K562 (cell line): ENCODE measurements at regions not wholly inside any gene's neighbourhood (a gene's known extent, or its start where the extent isn't known, plus 50 kb on each side); places are given as distances from the start of the nearest gene placed in this dataset.

Experiments
- ATAC-seq: fragments of 200-7000 bp; cut with Tn5 transposase; 3 replicates; pipeline ENCODE4 v1.9.1; 2020; ENCODE audit warnings: moderate library complexity
- BruUV-seq: library from RNA; stranded (reverse); fragments of 400-500 nt; replicated peaks from 2 replicates; lab custom pipeline; 2021; lab: Mats Ljungman, UMichigan
- CTCF ChIA-PET: fragments of 300-600 bp; formaldehyde crosslinking; extraction: SDS; loops from one replicate; lab custom pipeline; 2021; ENCODE audit warnings: low intra/inter-chr PET ratio; lab: Yijun Ruan, JAX
- POLR2A ChIA-PET: fragments of 300-600, 350-650 bp; sonication (Branson Sonifier 250); formaldehyde crosslinking; extraction: SDS; loops from one replicate; lab custom pipeline; 2021; ENCODE audit warnings: antibody characterized with exemption, inconsistent platforms; lab: Yijun Ruan, JAX
- DNase-seq, 4 experiments: peaks; one replicate each; pipeline versions ENCODE4 v3.0.0 to v3.0.0-alpha.2; 2011 to 2018; ENCODE audit warnings: low spot score in 3 of 4, mixed read lengths in 3 of 4; ENCODE audit errors: extremely low read depth in 1 of 4
- FAIRE-seq: peaks from 2 replicates; lab custom pipeline; 2011; peaks lifted over from hg19 to GRCh38; lab: Jason Lieb, UNC
- H2AFZ ChIP-seq: 2 replicates; pipeline ENCODE4 v1.6.0; 2011; ENCODE audit warnings: low read depth, low read length, control low read depth, inconsistent platforms
- H3K27ac ChIP-seq: fragments of 200-600 bp; 3 replicates; pipeline ENCODE4 v1.8.0; 2011; ENCODE audit warnings: low read depth, mild to moderate bottlenecking, control low read depth, inconsistent platforms, low read length, moderate library complexity, mixed read lengths; ENCODE audit errors: extremely low read depth
- H3K27me3 ChIP-seq, 2 experiments: fragments of 300-600 bp in 1 of 2; 2 replicates in 1 of 2; 3 replicates in 1 of 2; pipeline versions ENCODE4 v1.6.0 to v1.8.0; 2011; ENCODE audit warnings: inconsistent platforms in 2 of 2, low read length in 2 of 2, mild to moderate bottlenecking in 1 of 2, mixed read lengths in 1 of 2, moderate library complexity in 1 of 2; ENCODE audit not compliant: control insufficient read depth in 2 of 2, insufficient read depth in 2 of 2
- H3K36me3 ChIP-seq: fragments of 300-600 bp; 3 replicates; pipeline ENCODE4 v1.8.0; 2011; ENCODE audit warnings: mild to moderate bottlenecking, low read length, inconsistent platforms; ENCODE audit not compliant: control insufficient read depth, insufficient read depth
- H3K4me1 ChIP-seq, 2 experiments: fragments of 200-600 bp in 1 of 2; replicated peaks in 1 of 2; 2 replicates in 1 of 2; 3 replicates in 1 of 2; pipeline versions ENCODE4 v1.5.1 to v1.8.0; 2011; ENCODE audit warnings: inconsistent platforms in 2 of 2, low read length in 2 of 2, mild to moderate bottlenecking in 1 of 2, mixed read lengths in 1 of 2, moderate library complexity in 1 of 2; ENCODE audit not compliant: control insufficient read depth in 2 of 2, insufficient read depth in 2 of 2
- H3K4me2 ChIP-seq: 2 replicates; pipeline ENCODE4 v1.6.1; 2011; ENCODE audit warnings: low read length, control low read depth, inconsistent platforms, mixed read lengths; ENCODE audit not compliant: insufficient read depth
- H3K4me3 ChIP-seq: fragments of 200-600 bp; sonication (generic), shearing (Covaris generic); 2 replicates; pipeline ENCODE4 v1.5.1; 2016; ENCODE audit warnings: control low read depth, inconsistent platforms
- H3K79me2 ChIP-seq: fragments of 200-600 bp; 3 replicates; pipeline ENCODE4 v1.8.0; 2011; ENCODE audit warnings: low read length, inconsistent platforms; ENCODE audit not compliant: control insufficient read depth, insufficient read depth
- H3K9ac ChIP-seq, 2 experiments: 2 replicates each; pipeline versions ENCODE4 v1.6.0 to v1.6.1; 2011; ENCODE audit warnings: low read depth in 2 of 2, low read length in 2 of 2, control low read depth in 1 of 2, inconsistent platforms in 1 of 2, mild to moderate bottlenecking in 1 of 2, mixed read lengths in 1 of 2; ENCODE audit not compliant: insufficient read depth in 1 of 2
- H3K9me1 ChIP-seq: one replicate; pipeline ENCODE4 v1.6.0; 2011; ENCODE audit warnings: inconsistent platforms, mild to moderate bottlenecking, low read length, moderate library complexity; ENCODE audit not compliant: control insufficient read depth, insufficient read depth
- H3K9me3 ChIP-seq: replicated peaks from 2 replicates; pipeline ENCODE4 v1.5.1; 2011; ENCODE audit warnings: low read depth, low read length, inconsistent platforms; ENCODE audit not compliant: control insufficient read depth, insufficient read depth
- H4K20me1 ChIP-seq: replicated peaks from 2 replicates; pipeline ENCODE4 v1.6.1; 2011; ENCODE audit warnings: low read length, inconsistent platforms, mixed read lengths; ENCODE audit not compliant: control insufficient read depth, insufficient read depth
- BRF2 ChIP-seq: IDR thresholded peaks from 3 replicates; pipeline ENCODE4 v1.6.1; 2011; ENCODE audit warnings: borderline replicate concordance, mild to moderate bottlenecking; ENCODE audit not compliant: insufficient read length, insufficient read depth
- CTBP1 ChIP-seq: fragments of 450-650 bp; IDR thresholded peaks from 2 replicates; pipeline ENCODE4 v1.6.1; 2016; ENCODE audit warnings: borderline replicate concordance
- ELF4 ChIP-seq: fragments of 450-650 bp; formaldehyde crosslinking; IDR thresholded peaks from 2 replicates; pipeline ENCODE4 v1.4.0; 2022; ENCODE audit warnings: missing genetic modification characterization
- ESRRA ChIP-seq: fragments of 450-650 bp; IDR thresholded peaks from 2 replicates; pipeline ENCODE4 v1.6.1; 2014; ENCODE audit warnings: low read depth, mild to moderate bottlenecking, moderate library complexity, borderline replicate concordance
- FOXK2 ChIP-seq, 2 experiments: fragments of 450-650 bp; IDR thresholded peaks in 1 of 2; conservative IDR thresholded peaks in 1 of 2; 2 replicates each; pipeline ENCODE4 v1.6.1; 2016; ENCODE audit warnings: low read depth in 2 of 2, mild to moderate bottlenecking in 1 of 2
- KAT8 ChIP-seq: fragments of 450-650 bp; IDR thresholded peaks from 2 replicates; pipeline ENCODE4 v1.6.1; 2016; ENCODE audit warnings: low read depth, mild to moderate bottlenecking
- KLF1 ChIP-seq: fragments of 450-650 bp; IDR thresholded peaks from 2 replicates; pipeline ENCODE4 v1.6.1; 2016; ENCODE audit warnings: missing genetic modification characterization, missing compliant biosample characterization
- NFYB ChIP-seq: IDR thresholded peaks from 2 replicates; pipeline ENCODE4 v1.6.1; 2011; ENCODE audit warnings: mild to moderate bottlenecking, moderate library complexity; ENCODE audit not compliant: insufficient read length; ENCODE audit errors: extremely low read depth
- PHF20 ChIP-seq: fragments of 450-650 bp; IDR thresholded peaks from 2 replicates; pipeline ENCODE4 v1.6.1; 2018; ENCODE audit not compliant: partially characterized antibody
- SPI1 ChIP-seq: IDR thresholded peaks from 2 replicates; pipeline ENCODE4 v1.6.1; 2011; ENCODE audit warnings: low read depth, low read length, control low read depth, borderline replicate concordance
- TGIF2 ChIP-seq: sonication (generic); formaldehyde crosslinking; IDR thresholded peaks from 2 replicates; pipeline ENCODE4 v1.8.1; 2022; ENCODE audit warnings: mild to moderate bottlenecking, missing genetic modification reagents, moderate library complexity
- TRIM24 ChIP-seq, 2 experiments: fragments of 450-650 bp; IDR thresholded peaks; 2 replicates each; pipeline ENCODE4 v1.6.1; 2016
- ZHX1 ChIP-seq: fragments of 150-350 bp; conservative IDR thresholded peaks from 2 replicates; pipeline ENCODE4 v1.6.1; 2014; ENCODE audit warnings: low read length
- ZNF592 ChIP-seq: fragments of 450-650 bp; IDR thresholded peaks from 2 replicates; pipeline ENCODE4 v1.6.1; 2017; ENCODE audit warnings: antibody characterized with exemption, mild to moderate bottlenecking
- ZZZ3 ChIP-seq: fragments of 450-650 bp; IDR thresholded peaks from 2 replicates; pipeline ENCODE4 v1.6.1; 2016; ENCODE audit warnings: antibody characterized with exemption, mild to moderate bottlenecking, moderate library complexity
- WGBS: fragments of 100-300 bp; shearing (Covaris generic); methylation state at CpG from one replicate; pipeline ENCODE4 v1.1.6; 2016; ENCODE audit warnings: low coverage, mixed read lengths; ENCODE audit not compliant: insufficient coverage; ENCODE audit errors: missing lambda C conversion rate; 5-methylcytosine and 5-hydroxymethylcytosine counted together
- in situ Hi-C: fragments of 300-500 bp; cut with MboI; formaldehyde crosslinking; loops from 4 replicates; pipeline ENCODE4 v1.15.0; 2018; ENCODE audit warnings: inconsistent platforms, mixed read lengths
- intact Hi-C: fragments of 100-400 bp; cut with micrococcal nuclease; formaldehyde crosslinking; loops from 2 replicates; pipeline ENCODE4 v1.14.2; 2022

- in situ Hi-C loops, result no loop called here
- H3K9me1 ChIP-seq, result no peaks in the 10 kb centered on the region
- H3K27me3 ChIP-seq, result peaks cover 18 to 43% of the 10 kb centered on the region in 2 experiments
- H3K27ac ChIP-seq, result no peak overlapping the region
- H3K36me3 ChIP-seq, result no peaks in the 10 kb centered on the region
- H3K79me2 ChIP-seq, result no peaks in the 10 kb centered on the region
- 10% methylated on average over 6 of the region's 7 CpGs for WGBS
- no peaks in the 10 kb centered on the region for H4K20me1 ChIP-seq
- no peak overlapping the region for H3K9ac ChIP-seq
- no peak overlapping the region for H3K4me2 ChIP-seq
- H3K9me3 ChIP-seq, result no peaks in the 10 kb centered on the region
- no peak for DNase-seq
- ChIA-PET CTCF (no interaction called here), POLR2A (interaction anchor here (0.9 kb wide), 1 partner anchor 10 kb away, joined by 3 read pairs; no protein-coding TSS in a partner anchor)
- no TSS peak for BruUV-seq
- no peak overlapping the region for H3K4me3 ChIP-seq
- H3K4me1 ChIP-seq, result no peaks in the 10 kb centered on the region
- no peak for FAIRE-seq
- intact Hi-C loops, result loop anchor here (5.0 kb wide), 1 partner anchor 99 kb away; no protein-coding TSS in a partner anchor
- no peak for ATAC-seq
- no peak overlapping the region for H2AFZ ChIP-seq
- TF ChIP-seq CTBP1 (no peak), ESRRA (no peak), ZHX1 (no peak), NFYB (no peak), FOXK2 (conservative IDR thresholded peaks at IDR 0.05 in 1 of 2, IDR thresholded peaks at IDR 0.05 in 1 of 2; ENCODE audit: low read depth in 2 of 2) (no peak), KLF1 (tag) (no peak), KAT8 (no peak), ZZZ3 (no peak), ELF4 (CRISPR knock-in tag) (no peak), BRF2 (no peak), PHF20 (no peak), TGIF2 (CRISPR knock-in tag) (no peak), TRIM24 (IDR thresholded peaks at IDR 0.05) (no peak), SPI1 (no peak), ZNF592 (no peak)
These were observed 142.8 kb upstream of the RAB4A start for GRCh38 chr1:229128066-229128608.
